AML-193 (cell line): ENCODE measurements at regions not wholly inside any gene's neighbourhood (a gene's known extent, or its start where the extent isn't known, plus 50 kb on each side); places are given as distances from the start of the nearest gene placed in this dataset.
"Not testable (repeated sequence)": the region's sequence is repeated elsewhere in the genome, so short reads cannot be mapped to it uniquely, and the experiment has no call there.

ENCODE experiments used
- DNase-seq, 2 experiments: peaks; one replicate each; lab custom pipeline; 2025; lab: John Stamatoyannopoulos, UW

DNA sequence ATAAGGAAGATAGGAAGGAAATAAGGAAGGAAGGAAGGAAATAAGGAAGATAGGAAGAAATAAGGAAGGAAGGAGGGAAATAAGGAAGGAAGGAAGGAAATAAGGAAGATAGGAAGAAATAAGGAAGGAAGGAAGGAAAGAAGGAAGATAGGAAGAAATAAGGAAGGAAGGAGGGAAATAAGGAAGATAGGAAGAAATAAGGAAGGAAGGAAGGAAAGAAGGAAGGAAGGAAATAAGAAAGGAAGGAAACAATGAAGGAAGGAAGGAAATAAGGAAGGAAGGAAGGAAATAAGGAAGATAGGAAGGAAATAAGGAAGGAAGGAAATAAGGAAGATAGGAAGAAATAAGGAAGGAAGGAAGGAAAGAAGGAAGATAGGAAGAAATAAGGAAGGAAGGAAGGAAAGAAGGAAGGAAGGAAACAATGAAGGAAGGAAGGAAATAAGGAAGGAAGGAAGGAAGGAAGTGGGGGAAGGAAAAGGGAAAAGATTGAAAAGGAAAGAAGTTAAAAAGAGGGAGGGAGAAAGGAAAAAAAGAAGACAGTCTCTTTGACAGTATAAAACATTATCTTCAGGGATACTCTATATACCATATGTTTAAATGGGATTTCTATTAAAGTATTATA is 227.1 kb downstream of the SP3 start:
- DNase-seq = not testable (repeated sequence)

DNA sequence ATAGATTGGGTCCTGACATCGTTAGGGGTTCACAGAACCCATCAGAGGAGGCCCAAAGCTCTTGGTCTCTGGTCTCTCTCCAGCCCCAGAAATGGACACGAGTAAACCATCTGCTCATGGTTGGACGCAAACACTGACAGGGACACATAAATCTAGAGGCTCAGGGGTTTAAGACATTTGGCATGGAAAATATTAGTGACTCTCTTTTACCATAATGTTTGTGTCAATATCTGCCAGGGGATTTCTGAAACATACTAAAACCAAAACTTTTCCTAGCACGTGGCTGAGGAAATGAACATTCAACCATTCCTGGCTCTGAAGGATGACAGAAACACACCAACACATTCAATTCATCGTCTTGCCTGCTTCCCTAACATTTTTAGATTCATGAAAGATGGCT is 226.2 kb downstream of the SP3 start:
- no peak for DNase-seq

DNA sequence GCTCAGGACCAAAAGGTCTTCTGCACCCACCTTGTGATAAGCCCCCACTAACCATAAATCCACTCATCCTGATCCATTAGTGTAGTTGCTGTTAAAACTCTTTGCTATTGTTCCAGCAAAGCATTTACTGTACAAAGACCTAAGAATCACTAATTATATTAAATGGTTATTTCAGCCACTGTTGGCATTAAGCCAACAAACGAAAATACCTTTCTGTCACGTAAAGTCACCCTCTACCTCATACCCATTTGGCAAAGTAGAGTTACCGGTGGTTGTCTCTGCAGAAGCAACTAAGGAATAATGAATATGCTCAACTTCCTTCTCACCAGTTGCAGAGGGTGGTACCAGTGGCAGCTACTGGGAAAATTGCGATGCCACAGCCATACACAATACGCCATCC is 224.5 kb downstream of the SP3 start:
- no peak for DNase-seq

DNA sequence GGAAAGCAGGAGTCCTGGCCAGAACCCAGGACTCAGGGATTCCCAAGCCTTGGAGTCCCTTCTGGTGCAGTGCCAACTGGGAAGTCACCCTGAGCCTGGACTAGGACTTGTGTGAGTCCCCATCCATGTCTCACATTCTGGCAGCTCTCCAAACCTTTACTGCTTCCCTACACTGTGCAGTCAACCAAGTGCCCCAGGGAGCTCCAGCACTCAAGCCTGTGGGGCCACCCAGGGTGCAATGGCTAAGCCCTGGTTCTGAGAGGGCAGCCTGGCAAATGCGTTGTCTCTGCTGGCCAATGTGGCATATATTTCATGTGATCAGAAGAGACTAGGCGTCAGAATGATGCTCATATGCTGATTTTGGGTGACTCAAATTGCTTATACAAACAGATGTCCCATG is 223.4 kb downstream of the SP3 start:
- no peak for DNase-seq

DNA sequence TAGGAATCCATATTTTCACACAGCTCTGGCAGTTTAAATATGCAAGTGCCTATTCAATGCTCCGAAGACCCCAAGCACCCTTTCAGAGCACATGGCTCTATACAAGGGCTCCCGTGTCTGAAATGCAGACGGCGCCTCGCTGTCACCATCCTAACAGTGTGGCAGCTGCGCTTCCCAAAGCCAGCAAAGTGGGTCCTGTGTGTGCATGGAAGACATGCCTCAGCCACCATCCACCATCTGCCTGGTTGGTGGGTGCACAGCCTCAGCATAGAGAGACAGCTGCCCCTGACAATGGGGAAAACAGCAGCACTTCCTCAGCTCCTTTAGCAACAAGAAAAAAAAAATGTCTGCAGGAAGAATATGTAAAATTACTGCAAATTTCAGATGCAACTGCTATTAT is 218.1 kb downstream of the SP3 start:
- no peak for DNase-seq

DNA sequence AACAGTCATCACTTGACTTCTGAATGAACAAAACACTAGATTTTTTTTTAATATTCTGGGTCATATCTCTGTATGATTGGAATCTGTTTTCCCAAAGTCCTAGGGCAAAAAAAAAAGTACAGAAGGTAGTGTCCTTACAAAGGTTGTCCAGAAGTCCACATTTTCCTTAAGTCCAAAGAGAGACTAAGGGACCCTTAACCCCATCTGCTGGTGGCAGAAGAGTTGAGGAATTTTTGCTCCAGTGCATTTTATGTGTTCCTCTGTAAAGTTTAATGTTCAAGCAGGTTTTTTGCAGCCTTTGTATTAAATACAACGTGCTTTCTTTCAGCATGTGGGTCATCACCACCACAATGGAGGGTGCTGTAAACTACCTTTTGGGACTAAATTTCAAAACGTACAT is 215.9 kb downstream of the SP3 start:
- DNase-seq = no peak

DNA sequence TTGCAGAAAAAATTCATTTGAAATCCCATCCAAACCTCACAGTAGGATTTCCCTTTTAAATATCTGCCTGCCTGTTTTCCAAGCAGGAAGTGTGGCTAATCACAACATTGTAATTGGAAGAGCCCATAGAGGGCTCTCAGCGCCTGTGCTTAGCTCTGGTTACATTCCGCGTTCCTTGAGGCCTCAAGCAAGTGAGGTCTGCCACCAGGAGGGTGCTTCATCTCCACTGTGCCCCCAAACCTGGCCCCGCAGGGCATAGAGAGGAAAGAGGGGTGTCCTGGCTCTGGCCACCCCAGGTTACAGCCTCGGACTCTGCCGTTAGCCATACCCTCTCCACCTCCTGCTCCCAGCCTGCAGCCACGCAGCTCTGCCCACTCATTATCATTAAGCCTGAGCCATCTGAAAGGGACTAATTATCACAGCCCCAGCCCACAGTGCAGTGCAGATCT is 214.8 kb downstream of the SP3 start:
- DNase-seq = no peak

DNA sequence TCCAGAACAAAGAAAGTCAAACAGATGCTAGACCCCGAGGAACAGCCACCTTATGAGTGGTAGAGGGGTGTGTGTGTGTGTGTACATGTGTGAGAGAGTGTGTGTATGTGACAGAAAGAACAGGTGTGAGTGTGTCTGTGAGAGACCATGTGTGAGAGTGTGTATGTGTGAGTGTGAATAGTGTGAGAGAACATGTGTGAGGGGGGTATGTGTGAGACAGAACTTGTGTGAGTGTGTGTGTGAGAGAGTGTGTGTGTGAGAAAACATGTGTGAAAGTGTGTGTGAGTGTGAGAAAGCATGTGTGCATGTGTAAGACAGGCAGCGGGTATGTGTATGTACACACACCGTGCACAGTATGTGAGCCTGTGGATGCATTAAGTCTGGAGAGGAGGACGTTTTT is 214.3 kb downstream of the SP3 start:
- no peak for DNase-seq

DNA sequence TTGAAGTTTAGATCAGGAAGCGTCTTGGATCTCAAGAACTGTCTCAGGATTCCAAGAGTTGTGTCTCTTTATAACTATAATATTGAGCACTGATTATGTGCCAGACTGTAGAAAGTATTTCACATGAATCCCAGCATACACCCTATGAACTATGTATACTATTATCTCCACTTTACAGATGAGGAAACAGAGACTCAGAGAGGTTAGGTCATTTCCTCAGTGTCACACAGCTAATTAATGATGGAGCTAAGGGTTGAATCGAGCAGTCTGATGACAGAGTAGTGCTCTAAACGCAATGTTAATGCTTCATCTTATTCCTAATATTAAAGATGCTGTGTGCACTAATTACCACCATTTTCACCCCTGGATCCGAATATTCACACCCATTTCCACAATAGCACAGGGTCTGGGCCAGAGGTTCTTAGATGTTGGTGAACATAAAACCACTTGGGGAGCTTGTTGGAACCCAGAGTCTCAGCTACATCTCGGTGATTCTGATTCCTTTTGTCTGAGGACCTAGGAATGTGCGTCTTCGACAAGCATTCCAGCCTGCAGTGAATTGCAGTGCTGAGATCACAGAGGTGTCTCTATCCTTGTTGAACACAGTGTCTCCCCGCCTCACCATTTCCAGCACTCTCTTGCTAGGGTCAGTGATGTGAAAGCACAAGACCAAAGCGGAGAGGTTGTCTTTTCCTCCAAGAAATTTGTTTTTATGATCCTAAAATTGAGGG is 213.8 kb downstream of the SP3 start:
- DNase-seq = no peak

DNA sequence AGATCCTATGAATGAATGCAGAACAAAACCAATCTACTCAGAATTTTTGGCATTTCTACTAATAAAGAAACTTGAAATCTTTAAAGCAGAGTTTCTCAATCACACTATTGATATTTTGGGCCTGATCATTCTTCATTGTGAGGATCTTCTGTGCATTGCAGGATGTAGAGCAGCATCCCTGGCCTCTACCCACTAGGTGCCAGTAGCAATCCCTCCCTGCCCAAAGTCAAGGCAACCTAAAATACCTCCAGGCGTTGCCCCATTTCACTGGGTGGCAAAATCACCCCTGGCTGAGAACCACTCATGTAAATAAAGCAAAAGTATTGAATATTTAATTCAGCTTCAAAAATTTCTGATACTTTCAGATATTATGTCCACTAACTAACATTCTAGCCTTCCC is 213.0 kb downstream of the SP3 start:
- peak; percentile 7 to 29 for DNase-seq

DNA sequence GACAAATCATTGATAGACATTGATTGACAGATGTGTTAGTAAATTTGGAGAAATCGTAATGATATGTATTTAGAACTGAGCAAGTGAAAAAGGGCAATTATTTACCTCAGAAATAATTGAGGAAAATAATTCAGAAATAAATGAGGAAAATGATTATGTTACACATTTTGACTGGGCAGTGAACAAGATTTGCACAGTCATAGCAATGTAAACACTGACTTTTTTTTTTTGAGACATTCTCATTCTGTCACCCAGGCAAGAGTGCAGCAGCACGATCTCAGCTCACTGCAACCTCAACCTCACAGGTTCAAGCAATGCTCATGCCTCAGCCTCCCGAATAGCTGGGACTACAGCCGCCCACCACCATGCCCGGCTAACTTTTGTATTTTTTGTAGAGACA is 211.7 kb downstream of the SP3 start:
- no peak for DNase-seq

DNA sequence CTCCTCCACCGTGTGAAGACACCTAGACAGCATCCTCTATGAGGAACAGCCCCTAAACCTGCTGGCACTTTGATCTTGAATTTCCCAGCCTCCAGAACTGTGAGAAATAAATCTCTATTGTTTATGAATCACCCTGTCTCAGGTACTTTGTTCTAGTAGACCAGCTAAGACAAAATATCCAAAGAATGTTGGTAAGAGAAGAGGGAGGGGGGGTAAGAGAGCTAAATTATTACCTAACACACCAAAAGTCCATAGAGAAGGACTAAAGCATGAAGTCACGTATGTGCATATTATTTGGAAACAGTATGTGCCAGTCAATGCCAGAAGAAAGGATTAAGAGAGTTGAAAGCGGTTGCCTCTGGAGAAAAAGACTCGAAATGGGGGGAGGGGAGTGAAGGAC is 211.0 kb downstream of the SP3 start:
- no peak for DNase-seq

DNA sequence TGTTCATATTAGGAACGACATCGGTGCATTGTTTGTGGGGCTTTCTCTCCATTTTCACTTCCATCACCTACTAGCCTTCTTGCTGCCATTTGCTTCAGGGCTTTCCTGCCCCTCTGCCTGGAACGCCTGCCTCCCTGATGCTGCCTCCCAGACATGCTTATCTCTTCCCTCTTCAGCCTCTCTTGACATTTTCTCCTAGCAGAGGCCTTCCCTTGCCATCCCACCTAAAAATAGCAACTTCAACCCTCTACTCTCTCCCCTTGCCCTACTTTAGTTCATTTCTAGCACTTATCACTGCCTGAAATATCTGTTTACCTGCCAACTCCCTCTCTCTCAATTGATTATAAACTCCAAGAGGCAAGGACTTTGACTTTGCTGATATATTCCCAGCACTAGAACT is 210.3 kb downstream of the SP3 start:
- no peak for DNase-seq

DNA sequence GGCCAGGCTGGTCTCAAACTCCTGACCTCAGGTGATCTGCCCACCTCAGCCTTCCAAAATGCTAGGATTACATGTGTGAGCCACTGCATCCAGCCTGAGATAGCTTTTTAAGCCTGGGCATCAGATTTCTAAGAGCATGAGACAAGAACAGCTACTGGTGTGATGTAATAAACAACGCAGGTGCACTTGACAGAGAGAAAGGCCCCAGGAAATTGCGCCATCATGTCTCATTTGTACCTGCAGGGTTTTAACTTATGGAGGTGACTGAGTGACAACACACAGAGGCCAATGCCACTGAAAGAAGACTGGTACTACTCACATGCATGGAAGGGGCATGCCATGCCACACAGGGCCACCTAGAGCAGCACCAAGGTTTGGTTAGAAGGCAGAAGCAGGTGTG is 209.4 kb downstream of the SP3 start:
- no peak for DNase-seq

DNA sequence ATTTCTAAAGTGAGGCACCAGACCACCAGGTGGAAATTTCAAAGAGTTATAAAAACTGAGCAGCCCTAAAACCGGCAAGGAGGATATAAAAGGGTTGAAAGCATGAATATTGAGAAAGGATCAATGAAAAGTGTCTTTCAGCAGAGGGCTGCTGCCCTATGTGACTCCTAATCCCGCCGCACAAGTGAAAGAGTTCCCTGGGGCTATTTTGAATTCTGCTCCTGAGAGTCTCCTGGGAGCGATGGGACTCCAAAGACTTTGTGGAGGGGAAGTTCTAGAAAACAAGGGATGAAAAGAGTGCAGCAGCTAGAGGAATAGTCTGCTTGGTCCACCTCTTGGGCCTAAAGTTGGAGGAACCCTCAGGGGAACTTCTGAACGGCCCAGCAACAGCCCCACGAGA is 205.2 kb downstream of the SP3 start:
- DNase-seq = no peak

DNA sequence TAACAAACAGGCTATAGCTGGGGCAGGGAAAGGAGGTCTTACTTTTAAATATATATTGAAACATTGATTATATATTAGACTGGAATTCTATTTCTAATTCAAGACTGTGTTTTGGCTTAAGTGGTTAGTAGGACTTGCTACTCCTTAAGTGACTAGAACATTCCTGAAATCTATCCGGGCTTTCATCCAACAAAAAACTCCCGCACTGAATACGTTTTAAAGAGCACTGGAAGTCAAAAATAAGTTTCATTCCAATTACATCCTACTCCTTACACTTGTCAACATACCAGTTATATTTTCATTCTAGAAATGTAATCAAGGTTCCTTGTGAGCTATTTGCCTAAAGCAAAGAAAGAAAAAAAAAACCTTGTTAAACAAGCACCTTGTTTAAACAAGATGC is 204.6 kb downstream of the SP3 start:
- DNase-seq = no peak

DNA sequence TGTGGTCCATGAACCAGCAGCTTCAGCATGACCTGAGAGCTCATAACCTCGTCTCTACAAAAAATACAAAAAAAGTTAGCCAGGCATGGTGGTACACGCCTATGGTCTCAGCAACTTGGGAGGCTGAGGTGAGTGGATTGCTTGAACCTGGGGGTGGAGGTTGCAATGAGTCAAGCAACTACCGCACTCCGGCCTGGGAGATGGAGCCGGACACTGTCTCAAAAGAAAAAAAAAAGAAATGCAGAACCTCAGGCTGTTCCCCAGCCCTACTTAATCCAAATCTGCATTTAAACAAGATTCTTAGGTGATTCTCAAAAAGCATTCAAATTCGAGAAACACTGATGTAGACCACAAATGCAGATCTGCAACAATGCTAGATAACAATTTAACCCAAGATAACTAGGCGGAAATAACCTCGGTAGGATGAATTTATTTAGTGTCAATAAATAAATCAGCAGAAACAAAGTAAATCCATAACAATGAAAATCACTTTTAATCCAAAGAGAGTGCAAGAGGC is 203.5 kb downstream of the SP3 start:
- no peak for DNase-seq

DNA sequence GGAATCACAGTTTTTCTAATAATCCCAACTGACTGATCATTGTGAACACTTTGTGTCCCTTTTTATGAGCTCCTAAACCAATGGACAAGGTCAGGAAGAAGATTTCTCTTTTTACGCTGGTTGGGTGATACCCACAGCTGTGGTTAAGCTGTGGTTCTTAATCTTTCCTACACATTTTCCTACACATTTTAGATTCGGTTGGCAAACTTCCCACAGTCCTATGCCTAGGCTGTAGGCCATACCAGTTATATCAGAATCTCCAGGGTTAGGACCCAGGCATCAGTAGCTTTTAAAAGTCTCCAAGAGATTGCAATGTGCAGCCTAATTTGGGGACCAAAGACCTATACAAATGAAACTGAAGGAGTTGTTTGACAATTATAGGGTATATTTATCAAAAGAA is 203.0 kb downstream of the SP3 start:
- DNase-seq = no peak

DNA sequence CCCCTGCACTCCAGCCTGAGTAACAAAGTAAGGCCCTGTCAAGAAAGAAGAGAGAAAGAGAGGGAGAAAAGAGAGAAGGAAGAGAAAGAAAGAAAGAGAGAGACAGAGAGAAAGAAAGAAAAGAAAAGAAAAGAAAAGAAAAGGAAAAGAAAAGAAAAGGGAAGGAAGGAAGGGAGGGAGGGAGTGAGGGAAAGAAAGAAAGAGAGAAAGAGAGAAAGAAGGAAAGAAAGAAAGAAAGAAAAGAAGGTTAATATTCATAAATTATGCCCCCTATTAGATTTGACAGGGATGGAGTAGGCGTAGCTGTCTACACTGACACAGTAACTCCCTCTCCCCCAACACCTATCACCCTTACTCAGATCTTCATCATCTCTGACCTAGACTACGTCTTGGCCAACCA is 202.3 kb downstream of the SP3 start:
- no peak for DNase-seq

DNA sequence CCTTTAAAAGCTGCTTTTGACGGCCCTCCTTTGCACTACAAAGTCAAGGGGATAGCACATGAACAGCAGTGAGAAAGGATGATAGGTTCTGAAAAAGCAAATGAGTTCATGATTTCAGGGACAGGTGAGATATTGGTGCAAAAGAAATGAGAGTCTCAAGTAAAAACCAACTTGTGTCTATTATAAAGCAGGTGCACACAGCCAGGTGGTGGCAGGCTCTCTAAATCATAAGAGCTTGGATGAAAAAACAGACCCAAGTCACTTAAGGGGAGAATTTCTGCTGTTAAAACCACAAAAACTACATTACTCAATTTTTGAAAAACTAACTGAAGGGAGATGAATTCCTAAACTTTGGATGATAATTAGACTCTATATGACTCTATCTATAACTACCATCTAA is 201.5 kb downstream of the SP3 start:
- no peak for DNase-seq

DNA sequence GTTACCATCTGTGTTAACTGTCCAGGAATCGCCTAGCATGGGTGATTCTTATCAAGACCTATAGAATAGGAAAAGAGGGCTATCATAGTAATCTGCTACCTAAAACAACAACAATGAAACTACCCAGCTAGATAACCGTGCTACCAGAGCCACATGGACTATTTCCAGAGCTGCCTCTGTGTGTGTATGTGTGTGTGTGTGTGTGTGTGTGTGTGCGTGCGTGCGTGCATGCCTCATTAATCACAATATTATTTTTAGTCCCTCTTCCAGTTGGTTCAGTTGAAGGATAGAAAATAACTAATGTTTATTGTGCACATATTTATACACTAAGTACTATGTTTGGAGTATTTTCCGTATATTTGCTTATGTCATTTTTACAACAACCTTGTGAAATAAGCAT is 201.1 kb downstream of the SP3 start:
- DNase-seq = no peak

DNA sequence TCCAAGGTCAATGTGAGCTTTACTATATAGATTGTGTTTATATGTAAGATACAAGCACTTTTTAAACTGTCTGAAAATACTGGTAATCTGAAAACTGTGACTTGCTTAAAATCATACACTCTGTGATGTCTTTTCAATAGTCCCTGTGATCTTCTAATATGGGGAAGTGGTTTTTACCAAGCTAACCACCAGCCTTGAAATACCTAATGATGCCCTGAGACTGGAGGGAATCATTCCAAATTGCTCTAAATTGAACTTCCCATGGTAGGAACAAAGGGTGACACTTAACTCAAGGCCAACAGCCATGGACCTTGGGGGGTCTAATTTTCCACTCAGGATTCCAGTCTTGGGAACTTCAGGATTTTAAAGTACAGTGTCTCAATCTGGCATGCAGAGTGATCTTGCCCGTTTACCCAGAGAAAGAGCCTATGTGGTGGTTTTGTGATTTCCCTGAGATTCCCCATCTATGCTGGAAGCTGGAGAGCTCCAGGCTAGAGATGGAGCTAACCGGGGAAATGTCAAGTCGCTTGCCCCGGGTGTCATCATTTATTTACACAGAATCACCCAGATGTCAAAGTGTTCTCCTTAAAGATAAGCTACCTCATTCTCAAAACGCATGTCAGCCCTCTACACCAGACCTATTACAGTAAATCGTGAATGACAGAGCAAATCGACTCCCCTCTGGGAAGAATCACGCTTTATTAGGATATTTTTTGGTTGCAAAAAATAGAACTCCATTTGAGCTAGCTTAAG is 198.5 kb downstream of the SP3 start:
- peak; percentile 10 to 48 for DNase-seq
